ENCODE measurements at regions not wholly inside any gene's neighbourhood (a gene's known extent, or its start where the extent isn't known, plus 50 kb on each side); places are given as distances from the start of the nearest gene placed in this dataset.
"Not testable (repeated sequence)": the region's sequence is repeated elsewhere in the genome, so short reads cannot be mapped to it uniquely, and the experiment has no call there.

- no peak for DNase-seq (ENCODE audit: low read depth)
- in situ Hi-C loops (cut with HindIII; ENCODE audit: low pct_unique_long_range_greater_than_20kb, low sequenced_read_pairs): no loop called here
These were observed 87.2 kb upstream of the SLC4A7 start for GRCh38 chr3:27571345-27571744.

- DNase-seq (ENCODE audit: low read depth): no peak
- in situ Hi-C loops (cut with HindIII; ENCODE audit: low pct_unique_long_range_greater_than_20kb, low sequenced_read_pairs): no loop called here
These were observed 86.4 kb upstream of the SLC4A7 start for GRCh38 chr3:27570421-27571106.

- in situ Hi-C loops (cut with HindIII; ENCODE audit: low pct_unique_long_range_greater_than_20kb, low sequenced_read_pairs): no loop called here
These were observed 84.2 kb upstream of the SLC4A7 start for GRCh38 chr3:27568393-27568792.

GRCh38 chr3:27567251-27567650, 83.1 kb upstream of the SLC4A7 start:
- in situ Hi-C loops (cut with HindIII; ENCODE audit: low pct_unique_long_range_greater_than_20kb, low sequenced_read_pairs): no loop called here
- no peak for DNase-seq (ENCODE audit: low read depth)

More at GRCh38 chr3:27568393-27568792, 84.2 kb upstream of the SLC4A7 start:
- no peak for DNase-seq (ENCODE audit: low read depth)

- DNase-seq (ENCODE audit: low read depth): no peak
- in situ Hi-C loops (cut with HindIII; ENCODE audit: low pct_unique_long_range_greater_than_20kb, low sequenced_read_pairs): no loop called here
These were observed 81.1 kb upstream of the SLC4A7 start for GRCh38 chr3:27565201-27565852.

DNA sequence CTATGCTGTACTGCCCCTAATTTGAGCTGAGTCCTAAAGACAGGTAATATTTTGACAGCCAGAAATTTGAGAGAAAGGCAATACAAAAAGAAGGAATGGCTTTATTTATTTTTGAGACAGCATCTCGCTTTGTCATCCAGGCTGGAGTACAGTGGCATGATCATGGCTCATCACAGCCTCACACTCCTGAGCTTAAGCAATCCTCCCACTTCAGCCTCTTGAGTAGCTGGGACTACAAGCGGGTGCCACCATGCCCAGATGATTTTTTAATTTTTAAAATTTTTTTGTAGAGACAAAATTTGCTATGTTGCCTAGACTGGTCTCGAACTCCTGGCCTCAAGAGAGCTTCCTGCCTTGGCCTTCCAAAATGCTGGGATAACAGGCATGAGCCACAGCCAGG, 77.4 kb upstream of the SLC4A7 start:
- DNase-seq (ENCODE audit: low read depth): no peak
- in situ Hi-C loops (cut with HindIII; ENCODE audit: low pct_unique_long_range_greater_than_20kb, low sequenced_read_pairs): no loop called here

DNA sequence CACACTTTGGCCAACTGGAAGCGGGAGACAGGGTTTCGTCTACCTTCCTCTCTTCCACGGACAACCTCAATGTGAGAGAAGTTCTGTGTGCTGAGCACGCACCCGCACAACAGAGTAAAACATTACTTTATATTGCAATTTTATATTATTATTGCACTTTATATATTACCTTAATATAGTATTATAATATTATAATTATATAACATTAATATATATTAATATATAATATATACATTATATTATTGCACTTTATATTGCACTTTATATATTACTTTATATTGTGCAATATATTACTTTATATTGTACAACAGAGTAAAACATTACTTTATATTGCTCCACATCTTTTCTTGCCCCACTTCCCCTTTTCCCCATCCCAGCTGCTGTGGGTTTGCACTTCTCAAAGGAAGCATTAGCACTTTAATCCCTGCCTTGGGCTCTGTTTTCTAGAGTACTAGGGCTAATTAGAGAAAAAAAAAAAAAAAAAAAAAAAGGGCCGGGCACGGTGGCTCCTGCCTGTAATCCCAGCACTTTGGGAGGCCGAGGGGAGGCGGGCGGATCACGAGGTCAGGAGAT, 76.4 kb upstream of the SLC4A7 start:
- DNase-seq (ENCODE audit: low read depth): no peak
- in situ Hi-C loops (cut with HindIII; ENCODE audit: low pct_unique_long_range_greater_than_20kb, low sequenced_read_pairs): no loop called here

DNA sequence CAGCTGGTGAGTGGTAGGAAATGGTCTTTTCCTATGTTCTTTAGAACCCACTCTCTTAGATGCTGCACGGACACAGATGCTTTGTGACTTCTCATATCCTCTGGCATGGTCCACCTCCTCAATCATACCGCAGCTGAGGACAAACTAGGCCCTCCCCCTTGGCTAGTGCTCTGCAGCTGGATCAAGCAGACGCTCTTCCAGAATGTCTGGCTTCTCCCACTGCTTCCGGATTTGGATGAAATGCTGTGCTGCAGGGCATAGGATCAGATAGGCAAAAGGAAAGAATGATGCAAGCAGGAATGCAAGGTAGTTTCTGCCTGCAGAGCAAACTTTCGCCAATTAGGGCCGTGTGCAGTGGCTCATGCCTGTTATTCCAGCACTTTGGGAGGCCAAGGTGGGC, 75.7 kb upstream of the SLC4A7 start:
- DNase-seq (ENCODE audit: low read depth): no peak
- in situ Hi-C loops (cut with HindIII; ENCODE audit: low pct_unique_long_range_greater_than_20kb, low sequenced_read_pairs): no loop called here

GRCh38 chr3:27559381-27559780, 75.2 kb upstream of the SLC4A7 start:
- DNase-seq (ENCODE audit: low read depth): no peak
- in situ Hi-C loops (cut with HindIII; ENCODE audit: low pct_unique_long_range_greater_than_20kb, low sequenced_read_pairs): no loop called here

GRCh38 chr3:27557411-27557810, 73.2 kb upstream of the SLC4A7 start:
- in situ Hi-C loops (cut with HindIII; ENCODE audit: low pct_unique_long_range_greater_than_20kb, low sequenced_read_pairs): no loop called here
- DNase-seq (ENCODE audit: low read depth): no peak

- in situ Hi-C loops (cut with HindIII; ENCODE audit: low pct_unique_long_range_greater_than_20kb, low sequenced_read_pairs): no loop called here
- no peak for DNase-seq (ENCODE audit: low read depth)
These were observed 72.7 kb upstream of the SLC4A7 start for GRCh38 chr3:27556887-27557286.

DNA sequence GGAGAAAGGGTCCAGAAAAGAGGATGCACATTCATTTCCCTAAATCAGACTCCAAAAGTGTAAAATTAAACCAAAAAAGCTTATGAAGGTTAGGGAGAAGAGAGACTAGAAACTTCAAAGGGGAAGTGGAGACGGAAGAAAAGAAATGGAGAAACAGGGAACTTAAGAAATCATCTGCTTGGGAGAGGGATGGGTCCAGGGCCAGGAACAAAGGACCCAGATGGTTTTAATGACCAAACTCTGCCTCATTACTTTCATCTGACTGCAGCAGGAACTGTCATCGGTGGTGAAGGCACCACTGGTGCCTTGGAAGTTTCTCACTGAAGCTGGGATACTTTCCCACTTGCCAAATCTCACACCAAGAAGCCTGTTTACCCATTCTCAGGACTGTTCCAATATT, 70.5 kb upstream of the SLC4A7 start:
- in situ Hi-C loops (cut with HindIII; ENCODE audit: low pct_unique_long_range_greater_than_20kb, low sequenced_read_pairs): no loop called here
- no peak for DNase-seq (ENCODE audit: low read depth)

DNA sequence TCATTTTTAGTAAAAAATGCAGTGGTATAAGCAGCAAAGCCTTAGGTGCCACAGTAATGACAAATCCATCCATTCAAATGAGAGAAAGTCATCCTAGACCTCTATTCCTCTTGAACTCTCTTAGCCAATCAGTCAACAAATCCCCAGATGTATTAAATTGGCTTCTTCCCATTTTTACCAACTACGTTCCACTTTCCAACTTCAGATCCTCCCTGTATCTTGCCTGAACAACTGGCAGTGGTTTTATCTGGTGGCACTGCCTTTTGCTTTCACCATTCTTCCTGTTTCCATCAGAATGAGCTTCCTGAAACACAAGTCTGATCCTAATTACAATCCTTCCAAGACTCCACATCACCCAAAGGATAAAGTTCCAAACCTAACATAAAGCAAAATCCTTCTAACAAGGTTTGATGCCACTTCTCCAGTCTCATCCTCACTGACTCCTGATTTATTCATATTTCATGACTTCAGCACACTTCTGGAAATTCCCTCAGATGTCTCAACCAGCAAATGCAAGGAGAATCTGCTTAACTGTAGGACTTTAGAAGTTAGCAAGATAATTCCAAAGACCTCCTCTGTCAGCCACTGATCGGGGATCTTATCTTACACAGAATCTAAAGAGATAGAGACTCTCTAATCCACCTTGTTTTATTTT, 69.8 kb upstream of the SLC4A7 start:
- no peak for DNase-seq (ENCODE audit: low read depth)
- in situ Hi-C loops (cut with HindIII; ENCODE audit: low pct_unique_long_range_greater_than_20kb, low sequenced_read_pairs): no loop called here

- DNase-seq (ENCODE audit: low read depth); in situ Hi-C loops (cut with HindIII; ENCODE audit: low pct_unique_long_range_greater_than_20kb, low sequenced_read_pairs): not testable (repeated sequence)
These were observed 68.5 kb upstream of the SLC4A7 start for GRCh38 chr3:27552708-27553107.

DNA sequence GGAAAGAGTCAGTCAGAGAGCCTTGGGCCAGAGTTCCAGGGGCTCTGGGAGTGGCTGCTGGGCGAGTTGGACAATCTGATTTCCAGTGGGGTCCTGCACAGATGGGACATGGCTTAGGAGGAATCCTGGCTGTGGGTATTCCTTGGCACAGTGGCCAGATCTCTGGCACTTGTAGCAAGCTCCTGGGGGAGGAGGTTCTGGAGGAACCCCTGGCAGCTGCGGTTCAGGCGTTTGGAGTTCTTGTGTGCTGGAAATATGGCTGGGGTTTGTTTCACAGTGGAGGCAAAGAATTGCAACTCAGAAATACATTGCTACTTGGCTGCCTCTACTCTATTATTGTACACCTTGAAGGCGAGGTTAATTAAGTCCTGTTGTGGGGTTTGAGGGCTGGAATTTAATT, 67.2 kb upstream of the SLC4A7 start:
- DNase-seq (ENCODE audit: low read depth); in situ Hi-C loops (cut with HindIII; ENCODE audit: low pct_unique_long_range_greater_than_20kb, low sequenced_read_pairs): not testable (repeated sequence)

DNA sequence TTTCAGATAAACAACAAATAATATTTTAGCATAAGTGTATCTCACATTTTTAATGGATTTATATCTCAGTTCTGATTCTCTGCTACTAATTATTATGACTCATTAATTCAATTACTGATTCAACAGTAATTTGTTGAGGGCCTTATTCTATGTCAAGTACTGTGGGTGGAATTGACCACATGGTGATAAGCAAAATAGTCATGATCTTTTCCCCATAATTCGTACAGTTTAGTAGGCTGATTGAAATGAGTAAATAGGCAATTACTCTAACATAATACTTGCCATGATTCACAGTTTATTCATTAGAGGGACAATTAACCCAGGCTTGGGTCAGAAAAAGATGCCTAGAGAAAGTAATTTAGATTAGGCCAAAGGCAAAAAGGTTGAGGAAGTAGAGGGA, 60.9 kb upstream of the SLC4A7 start:
- DNase-seq (ENCODE audit: low read depth): no peak

GRCh38 chr3:27544372-27544865, 60.2 kb upstream of the SLC4A7 start:
- DNase-seq (ENCODE audit: low read depth): no peak
- in situ Hi-C loops (cut with HindIII; ENCODE audit: low pct_unique_long_range_greater_than_20kb, low sequenced_read_pairs): no loop called here

More for the DNA sequence above, 60.9 kb upstream of the SLC4A7 start:
- in situ Hi-C loops (cut with HindIII; ENCODE audit: low pct_unique_long_range_greater_than_20kb, low sequenced_read_pairs): no loop called here

DNA sequence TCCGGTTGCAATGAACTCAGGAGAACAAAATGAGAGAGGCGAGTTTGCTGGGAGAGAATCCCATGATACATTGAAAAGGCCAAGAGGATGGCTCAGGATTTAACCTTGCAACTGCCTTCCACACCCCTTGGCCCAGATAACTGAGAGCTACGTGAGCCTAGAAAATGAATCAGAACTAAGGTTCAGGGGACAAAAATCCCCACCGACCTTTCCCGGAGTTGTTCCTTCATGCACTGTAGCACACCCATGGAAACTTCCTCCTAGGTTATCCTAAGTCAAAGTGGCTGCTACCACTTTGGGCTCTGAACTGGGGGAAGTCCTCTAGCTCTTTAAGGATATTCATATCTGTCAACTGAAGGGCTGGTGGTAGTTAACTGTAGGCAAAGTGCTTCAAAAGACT, 58.3 kb upstream of the SLC4A7 start:
- DNase-seq (ENCODE audit: low read depth): no peak
- in situ Hi-C loops (cut with HindIII; ENCODE audit: low pct_unique_long_range_greater_than_20kb, low sequenced_read_pairs): no loop called here

- in situ Hi-C loops (cut with HindIII; ENCODE audit: low pct_unique_long_range_greater_than_20kb, low sequenced_read_pairs): no loop called here
These were observed 56.0 kb upstream of the SLC4A7 start for GRCh38 chr3:27540231-27540630.

More at GRCh38 chr3:27540231-27540630, 56.0 kb upstream of the SLC4A7 start:
- no peak for DNase-seq (ENCODE audit: low read depth)
